ENCODE measurements at regions not wholly inside any gene's neighbourhood (a gene's known extent, or its start where the extent isn't known, plus 50 kb on each side); places are given as distances from the start of the nearest gene placed in this dataset.
"Not testable (repeated sequence)": the region's sequence is repeated elsewhere in the genome, so short reads cannot be mapped to it uniquely, and the experiment has no call there.

DNA sequence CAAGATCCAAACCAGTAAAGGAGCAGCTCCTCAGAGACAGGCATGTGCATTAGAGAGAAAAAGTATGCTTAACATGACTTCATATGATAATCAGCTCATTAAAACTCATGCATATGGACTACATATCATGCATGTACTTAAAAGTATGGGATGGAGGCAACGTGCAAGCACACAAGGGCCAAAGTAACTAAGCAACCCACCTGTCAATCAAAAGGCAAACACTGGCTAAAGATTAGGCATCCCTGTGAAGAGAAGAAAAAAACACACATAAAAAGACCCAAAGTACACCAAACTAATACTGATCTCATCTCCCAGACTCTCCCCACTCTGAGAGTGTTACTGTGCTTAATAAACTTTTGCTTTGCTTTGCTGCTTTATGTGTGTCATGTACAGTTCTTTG, 61.2 kb downstream of the PPIAL4C start:
- TF ChIP-seq, protein P1, sequence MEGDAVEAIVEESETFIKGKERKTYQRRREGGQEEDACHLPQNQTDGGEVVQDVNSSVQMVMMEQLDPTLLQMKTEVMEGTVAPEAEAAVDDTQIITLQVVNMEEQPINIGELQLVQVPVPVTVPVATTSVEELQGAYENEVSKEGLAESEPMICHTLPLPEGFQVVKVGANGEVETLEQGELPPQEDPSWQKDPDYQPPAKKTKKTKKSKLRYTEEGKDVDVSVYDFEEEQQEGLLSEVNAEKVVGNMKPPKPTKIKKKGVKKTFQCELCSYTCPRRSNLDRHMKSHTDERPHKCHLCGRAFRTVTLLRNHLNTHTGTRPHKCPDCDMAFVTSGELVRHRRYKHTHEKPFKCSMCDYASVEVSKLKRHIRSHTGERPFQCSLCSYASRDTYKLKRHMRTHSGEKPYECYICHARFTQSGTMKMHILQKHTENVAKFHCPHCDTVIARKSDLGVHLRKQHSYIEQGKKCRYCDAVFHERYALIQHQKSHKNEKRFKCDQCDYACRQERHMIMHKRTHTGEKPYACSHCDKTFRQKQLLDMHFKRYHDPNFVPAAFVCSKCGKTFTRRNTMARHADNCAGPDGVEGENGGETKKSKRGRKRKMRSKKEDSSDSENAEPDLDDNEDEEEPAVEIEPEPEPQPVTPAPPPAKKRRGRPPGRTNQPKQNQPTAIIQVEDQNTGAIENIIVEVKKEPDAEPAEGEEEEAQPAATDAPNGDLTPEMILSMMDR (IDR thresholded peaks at IDR 0.05; ENCODE audit: extremely low read depth in 1 of 2, insufficient read depth in 1 of 2, low read depth in 1 of 2, low read length in 2 of 2): not testable (repeated sequence)
- TF ChIP-seq FOS (IDR thresholded peaks at IDR 0.05; ENCODE audit: borderline replicate concordance, insufficient read depth, low read length); POLR2A (IDR thresholded peaks at IDR 0.05; ENCODE audit: low read depth, low read length); MYC (IDR thresholded peaks at IDR 0.05; ENCODE audit: low read depth, low read length); POLR2AphosphoS5 (IDR thresholded peaks at IDR 0.05; ENCODE audit: insufficient read depth, low read depth, low read length); EZH2 (IDR thresholded peaks at IDR 0.05; ENCODE audit: borderline replicate concordance, low read depth, low read length, severe bottlenecking); JUN (IDR thresholded peaks at IDR 0.05; ENCODE audit: borderline replicate concordance, insufficient read depth, insufficient read length, low read depth): not testable (repeated sequence)

Measured in endothelial cell of umbilical vein (primary cell).